ENCODE measurements at regions not wholly inside any gene's neighbourhood (a gene's known extent, or its start where the extent isn't known, plus 50 kb on each side); places are given as distances from the start of the nearest gene placed in this dataset.

- TF ChIP-seq ZNF564 (CRISPR knock-in tag; IDR thresholded peaks at IDR 0.05): no peak
- TF ChIP-seq ZBTB40 (IDR thresholded peaks at IDR 0.05): no peak
- TF ChIP-seq ZBTB40 (CRISPR knock-in tag; IDR thresholded peaks at IDR 0.05): no peak
- no peak for TF ChIP-seq SNAI1 (CRISPR knock-in tag; IDR thresholded peaks at IDR 0.05; ENCODE audit: borderline replicate concordance)
- no peak for TF ChIP-seq MLLT10 (CRISPR knock-in tag; IDR thresholded peaks at IDR 0.05)
- TF ChIP-seq POGZ (CRISPR knock-in tag; IDR thresholded peaks at IDR 0.05): no peak
- no peak for TF ChIP-seq SRSF4 (IDR thresholded peaks at IDR 0.05; ENCODE audit: low read depth, low read length, poor library complexity, severe bottlenecking)
- TF ChIP-seq ZBED4 (CRISPR knock-in tag; IDR thresholded peaks at IDR 0.05; ENCODE audit: borderline replicate concordance): no peak
- TF ChIP-seq RARA (CRISPR knock-in tag; IDR thresholded peaks at IDR 0.05): no peak
- TF ChIP-seq ZNF670 (CRISPR knock-in tag; IDR thresholded peaks at IDR 0.05; ENCODE audit: borderline replicate concordance): no peak
- no peak for TF ChIP-seq SRSF1 (optimal IDR thresholded peaks at IDR 0.05; ENCODE audit: low read depth, low read length)
- H2AFZ ChIP-seq (ENCODE audit: low read length): no peak overlapping the region
- ATAC-seq (no peak), FAIRE-seq (no peak), DNase-seq (ENCODE audit: low spot score) (no peak)
- H3K9me3 ChIP-seq (ENCODE audit: low read length): no peaks in the 10 kb centered on the region
- no peaks in the 10 kb centered on the region for H3K27me3 ChIP-seq (ENCODE audit: control insufficient read depth in 1 of 2, insufficient read depth in 2 of 2, low read length in 2 of 2)
- no peaks in the 10 kb centered on the region for H3K4me1 ChIP-seq (ENCODE audit: insufficient read depth, low read length)
- in situ Hi-C loops (cut with HindIII; ENCODE audit: extremely low pct_ligation_motif_present, low pct_unique_long_range_greater_than_20kb): loop anchor here (25.0 kb wide), 1 partner anchor 872 kb away; the partner anchor contains the start of gene ZNF639
- WGBS (ENCODE audit: low lambda C conversion rate): 21% methylated on average over 4 of the region's 4 CpGs
- no peak overlapping the region for H3K27ac ChIP-seq (ENCODE audit: extremely low read length, insufficient read depth, low read length)
- intact Hi-C loops (cut with micrococcal nuclease; ENCODE audit: unreplicated experiment): no loop called here
- no peaks in the 10 kb centered on the region for H3K79me2 ChIP-seq (ENCODE audit: insufficient read depth, low read length)
- POLR2A ChIA-PET: no interaction called here
- no peaks in the 10 kb centered on the region for H3K36me3 ChIP-seq (replicated peaks in 1 of 2; ENCODE audit: control insufficient read depth in 1 of 2, insufficient read depth in 2 of 2, low read length in 2 of 2)
- H4K20me1 ChIP-seq (ENCODE audit: insufficient read depth, low read length): no peaks in the 10 kb centered on the region
- CTCF ChIA-PET (ENCODE audit: low intra/inter-chr PET ratio, low total read pairs): no interaction called here
- no TSS peak for BruUV-seq (replicated peaks)
- no peak overlapping the region for H3K4me2 ChIP-seq (ENCODE audit: low read depth, low read length)
- H3K9ac ChIP-seq (ENCODE audit: insufficient read depth, low read depth, low read length): no peak overlapping the region
- H3K4me3 ChIP-seq (replicated peaks in 1 of 3; ENCODE audit: insufficient read depth in 1 of 3, low read depth in 2 of 3, low read length in 3 of 3): no peak overlapping the region
Observed at GRCh38 chr3:178440043-178440442, 96.2 kb upstream of the KCNMB2 start.
